GM18907 (cell line): ENCODE measurements at regions not wholly inside any gene's neighbourhood (a gene's known extent, or its start where the extent isn't known, plus 50 kb on each side); places are given as distances from the start of the nearest gene placed in this dataset.

Experiments
- ATAC-seq: cut with Tn5 transposase; IDR thresholded peaks from one replicate; pipeline ENCODE4 v1.9.1; 2021; ENCODE audit warnings: mild to moderate bottlenecking, moderate library complexity; ENCODE audit not compliant: unreplicated experiment

DNA sequence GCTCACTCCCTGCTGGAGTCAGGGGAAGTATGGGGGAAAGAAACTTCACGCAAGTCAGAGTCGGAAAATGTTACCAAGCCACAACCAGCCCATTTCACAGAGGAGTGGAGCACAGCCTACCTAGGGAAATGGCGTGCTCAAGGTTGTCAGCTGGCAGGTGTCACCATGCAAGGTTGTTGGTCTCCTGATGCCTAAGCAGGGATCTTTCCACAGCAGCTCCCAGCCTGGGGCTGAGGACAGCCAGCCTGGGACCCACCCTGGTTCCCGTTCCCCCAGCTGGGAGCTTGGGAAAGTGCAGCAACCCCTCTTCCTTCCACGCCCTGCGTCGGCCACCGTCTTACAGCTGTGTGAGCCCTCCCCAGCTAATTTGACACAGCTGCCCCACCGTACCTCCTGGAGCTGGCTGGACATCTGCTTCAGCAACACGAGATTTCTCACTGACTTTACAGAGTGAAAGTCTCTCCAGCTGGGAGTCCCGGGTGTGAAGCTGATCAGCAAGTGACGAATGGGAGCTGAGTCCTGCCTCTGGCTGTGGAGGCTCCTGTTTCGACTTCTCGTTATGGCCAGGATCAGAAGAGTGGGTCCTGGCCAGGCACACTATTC is 224.6 kb upstream of the RAB4A start:
- no peak for ATAC-seq

DNA sequence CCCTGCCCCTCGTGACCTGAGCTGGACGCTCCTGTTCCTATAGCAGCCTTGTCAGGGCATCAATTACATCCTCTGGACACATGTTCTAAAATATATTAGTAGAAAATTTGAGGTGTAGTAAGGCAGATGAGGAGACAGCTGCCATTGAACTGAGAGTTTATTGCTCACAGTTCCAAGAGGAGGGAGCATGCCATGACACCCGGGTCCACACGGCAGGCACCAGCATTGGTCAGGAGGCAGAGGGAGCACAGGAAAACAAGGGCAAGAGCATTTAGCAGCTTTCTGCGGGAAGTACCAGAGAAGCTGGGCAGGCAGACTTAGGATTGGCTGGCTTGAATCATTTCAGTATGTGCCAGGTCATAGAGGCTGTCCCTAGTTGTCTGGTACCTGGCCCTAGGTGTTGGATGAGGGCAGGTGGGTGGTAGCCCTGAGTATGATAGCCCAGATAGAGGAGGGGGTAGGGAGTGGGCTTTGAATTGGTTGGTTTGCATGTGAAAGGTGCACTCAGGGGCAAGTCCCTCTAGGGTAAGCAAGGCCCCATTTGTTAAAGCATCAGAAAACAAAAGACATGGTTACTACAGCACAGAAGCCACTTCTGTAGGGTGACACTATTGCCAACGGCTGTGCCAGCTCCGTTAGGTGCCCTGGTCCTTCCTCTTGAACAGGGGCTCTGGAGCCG is 223.6 kb upstream of the RAB4A start:
- ATAC-seq: no peak

DNA sequence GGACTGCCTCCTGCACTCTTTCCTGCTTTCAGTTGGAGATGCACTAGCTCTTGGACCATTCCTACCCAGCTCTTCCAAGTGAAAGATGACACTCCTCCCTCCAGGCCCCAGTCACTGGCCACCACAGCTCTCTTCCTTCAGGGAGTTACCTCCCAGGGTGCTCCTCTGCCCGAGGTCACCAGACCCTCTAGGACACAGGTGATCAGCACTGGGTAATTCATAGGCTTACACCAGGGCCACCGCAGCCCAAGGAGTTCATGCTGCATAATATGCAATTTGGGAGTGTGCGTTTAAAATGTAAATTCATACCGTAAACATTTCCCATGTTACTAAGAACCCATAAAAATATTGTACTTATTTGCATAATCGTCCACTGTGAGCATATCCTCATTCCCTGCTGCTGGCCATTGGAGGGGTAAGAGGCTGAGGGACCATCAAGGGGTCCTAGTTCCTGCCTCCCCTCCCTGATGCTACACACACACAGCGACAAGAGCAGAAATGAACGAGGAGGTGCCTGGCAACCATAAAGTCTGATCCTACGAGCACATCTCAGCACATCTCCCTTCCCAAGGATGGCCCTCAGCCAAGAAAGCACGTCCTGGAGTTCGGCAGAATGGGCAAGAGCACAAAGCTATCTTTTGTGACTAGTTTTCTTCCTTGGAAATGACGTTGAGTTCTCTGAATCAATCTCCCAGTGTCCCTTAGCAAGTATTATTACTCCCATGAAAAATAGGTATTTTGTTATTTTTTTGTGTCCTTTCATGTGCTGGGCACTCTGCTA is 222.9 kb upstream of the RAB4A start:
- ATAC-seq: no peak

DNA sequence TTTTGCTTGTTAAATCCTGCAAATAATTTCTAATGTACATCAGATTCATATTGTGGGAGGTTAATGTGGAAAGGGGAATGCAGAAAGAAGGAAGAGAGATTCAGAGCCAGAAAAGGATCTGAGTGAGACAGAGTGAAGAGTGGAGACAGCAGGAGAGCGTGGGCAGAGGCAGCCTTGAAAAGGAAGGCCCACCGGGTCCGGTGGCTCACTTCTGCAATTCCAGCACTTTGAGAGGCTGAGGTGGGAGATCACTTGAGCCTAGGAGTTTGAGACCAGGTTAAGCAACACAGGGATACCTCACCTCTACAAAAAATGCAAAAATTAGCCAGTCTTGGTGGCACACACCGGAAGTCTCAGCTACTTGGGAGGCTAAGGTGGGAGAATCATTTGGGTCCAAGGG is 222.0 kb upstream of the RAB4A start:
- no peak for ATAC-seq

DNA sequence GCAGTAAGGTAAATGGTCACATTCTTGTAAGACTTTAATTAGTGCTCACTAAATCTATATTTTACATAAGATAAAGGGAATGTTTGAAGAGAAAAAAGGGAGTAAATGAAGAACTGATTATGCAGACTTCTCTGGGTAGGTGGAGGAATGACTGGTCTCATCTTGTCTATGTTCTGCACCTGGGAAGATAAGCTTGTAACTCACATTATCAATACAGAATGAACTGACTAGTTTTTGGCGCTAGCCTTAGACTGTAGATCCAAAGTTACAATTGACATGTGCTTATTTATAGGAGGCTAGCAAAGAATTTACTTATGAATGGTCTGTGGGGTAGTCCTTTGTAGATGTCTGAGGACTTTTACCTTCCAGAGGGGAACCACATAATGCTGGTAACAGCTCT is 214.9 kb upstream of the RAB4A start:
- ATAC-seq: no peak

DNA sequence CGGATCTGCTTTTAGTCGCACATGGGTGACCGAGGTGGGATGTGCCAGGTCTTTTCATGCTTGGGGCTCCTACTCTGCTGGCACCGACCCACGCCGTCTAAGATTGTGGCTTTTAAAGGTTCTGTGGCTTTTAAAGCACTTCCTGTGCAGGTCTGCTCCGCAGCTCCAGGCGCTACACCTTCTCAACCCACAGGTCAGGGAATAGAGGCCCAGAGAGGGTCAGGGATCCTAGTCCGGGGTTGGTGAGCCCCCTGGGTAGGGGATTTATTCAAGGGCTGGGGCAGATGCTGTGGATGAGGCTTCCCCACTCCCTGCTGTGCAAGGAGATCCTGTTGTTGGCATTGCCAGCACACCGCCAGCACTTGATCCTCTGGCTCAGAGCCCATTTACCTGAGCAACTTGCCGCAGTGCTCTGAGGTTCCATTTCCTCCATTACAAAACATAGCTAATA is 212.8 kb upstream of the RAB4A start:
- ATAC-seq: no peak

DNA sequence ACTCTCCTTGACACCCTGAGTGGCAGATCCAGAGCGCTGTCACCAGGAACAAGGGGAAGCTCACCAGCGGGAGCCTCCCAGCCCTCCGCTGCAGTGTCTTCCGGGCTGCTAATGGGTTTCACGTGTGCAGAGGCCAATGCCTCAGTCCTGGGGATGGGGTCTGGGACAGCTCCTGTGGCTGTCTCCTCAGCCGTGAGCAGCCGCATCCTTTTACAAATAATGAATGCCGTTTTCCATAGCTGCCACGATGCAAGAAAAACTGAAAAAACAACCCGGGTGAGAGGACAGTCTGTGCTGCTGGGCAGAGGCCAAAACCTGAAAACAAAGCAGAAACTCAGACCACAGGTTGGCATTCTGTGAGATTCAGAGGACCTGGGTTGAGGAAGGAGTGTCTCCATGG is 212.2 kb upstream of the RAB4A start:
- ATAC-seq: no peak

DNA sequence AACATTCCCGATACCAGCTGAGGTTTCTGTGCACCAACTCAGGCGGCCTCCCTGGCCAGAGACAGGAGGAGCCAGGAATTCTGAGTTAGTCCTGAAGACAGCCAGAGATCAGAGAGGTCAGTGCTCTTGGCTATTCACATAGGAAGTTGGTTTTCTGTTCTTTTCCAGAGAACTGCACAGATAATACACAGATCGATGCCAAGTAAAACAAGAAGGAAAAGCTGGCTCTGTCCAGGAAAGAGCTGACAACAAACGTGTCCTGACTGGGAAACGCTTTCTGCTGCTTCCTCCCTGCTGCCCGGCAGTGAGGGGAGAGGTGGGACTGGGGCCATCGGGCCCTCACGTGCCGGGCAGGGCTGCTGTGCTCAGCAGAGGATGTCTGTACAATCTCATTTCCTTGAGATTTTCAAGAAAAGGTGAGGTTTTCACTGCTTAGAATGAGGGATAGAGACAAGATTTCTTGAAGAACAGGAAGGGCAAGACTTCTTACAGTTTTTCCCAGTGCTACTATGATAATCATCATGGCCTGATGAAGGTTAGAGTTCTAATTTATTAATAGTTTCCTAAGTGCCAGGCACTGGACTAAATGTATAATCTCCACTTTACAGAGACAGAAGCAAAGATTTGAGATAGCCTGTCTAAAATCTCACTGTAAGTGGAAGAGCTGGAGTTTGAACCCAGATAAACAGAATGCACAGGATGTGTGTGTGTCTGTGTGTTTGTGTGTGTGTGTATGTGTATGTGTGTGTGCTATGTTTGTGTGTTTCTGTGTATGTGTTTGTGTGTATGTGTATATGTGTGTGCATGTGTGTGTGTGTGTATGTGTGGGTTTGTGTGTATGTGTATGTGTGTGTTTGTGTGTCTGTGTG is 211.0 kb upstream of the RAB4A start:
- no peak for ATAC-seq

DNA sequence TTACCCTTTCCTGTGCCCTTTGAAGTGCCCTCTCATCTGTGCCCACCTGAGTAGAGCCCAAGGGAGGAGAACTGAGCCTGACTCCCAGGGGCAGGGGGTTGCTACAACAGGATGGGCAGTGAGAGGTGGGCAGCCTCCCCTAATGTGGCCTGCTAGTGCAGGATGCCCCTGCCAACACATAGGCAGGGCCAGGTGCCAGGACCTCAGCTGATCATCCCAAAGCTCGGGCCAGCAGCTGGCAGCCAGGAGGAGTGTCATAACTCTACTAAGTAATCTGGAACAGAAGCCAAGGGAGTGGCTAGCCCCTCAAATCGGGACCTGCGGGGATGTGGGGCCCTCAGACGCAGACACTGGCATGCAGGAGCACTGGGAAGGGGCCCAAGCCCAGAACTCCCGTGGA is 208.8 kb upstream of the RAB4A start:
- ATAC-seq: no peak

DNA sequence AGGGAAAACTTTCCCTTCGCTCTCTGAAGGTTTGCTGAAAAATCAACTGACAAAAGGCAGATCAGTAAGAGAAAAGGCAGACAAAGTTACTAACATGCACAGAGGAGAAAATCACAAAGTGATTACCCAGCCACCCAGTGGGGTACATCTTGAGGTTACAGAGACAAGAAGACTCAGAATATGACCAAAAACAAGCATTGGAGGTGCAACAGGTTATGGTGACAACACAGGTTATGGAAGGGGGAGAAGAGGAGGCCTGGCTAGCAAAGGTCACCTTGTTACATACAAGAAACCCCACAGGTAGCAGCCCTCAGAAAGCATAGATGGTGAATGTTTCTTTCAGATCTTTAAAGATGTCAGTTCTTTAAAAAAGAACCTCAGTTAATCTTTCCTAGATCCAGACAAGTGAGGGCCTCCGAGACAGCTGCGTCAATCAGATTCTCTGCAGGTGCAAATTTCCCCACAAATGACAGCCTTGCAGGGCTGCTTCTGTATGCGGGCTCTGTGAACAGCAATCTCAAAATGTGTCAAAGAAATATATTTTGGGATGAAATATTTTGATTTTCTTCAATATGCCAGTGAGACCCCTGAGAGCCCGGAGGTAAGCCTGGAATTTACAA is 207.6 kb upstream of the RAB4A start:
- no peak for ATAC-seq

DNA sequence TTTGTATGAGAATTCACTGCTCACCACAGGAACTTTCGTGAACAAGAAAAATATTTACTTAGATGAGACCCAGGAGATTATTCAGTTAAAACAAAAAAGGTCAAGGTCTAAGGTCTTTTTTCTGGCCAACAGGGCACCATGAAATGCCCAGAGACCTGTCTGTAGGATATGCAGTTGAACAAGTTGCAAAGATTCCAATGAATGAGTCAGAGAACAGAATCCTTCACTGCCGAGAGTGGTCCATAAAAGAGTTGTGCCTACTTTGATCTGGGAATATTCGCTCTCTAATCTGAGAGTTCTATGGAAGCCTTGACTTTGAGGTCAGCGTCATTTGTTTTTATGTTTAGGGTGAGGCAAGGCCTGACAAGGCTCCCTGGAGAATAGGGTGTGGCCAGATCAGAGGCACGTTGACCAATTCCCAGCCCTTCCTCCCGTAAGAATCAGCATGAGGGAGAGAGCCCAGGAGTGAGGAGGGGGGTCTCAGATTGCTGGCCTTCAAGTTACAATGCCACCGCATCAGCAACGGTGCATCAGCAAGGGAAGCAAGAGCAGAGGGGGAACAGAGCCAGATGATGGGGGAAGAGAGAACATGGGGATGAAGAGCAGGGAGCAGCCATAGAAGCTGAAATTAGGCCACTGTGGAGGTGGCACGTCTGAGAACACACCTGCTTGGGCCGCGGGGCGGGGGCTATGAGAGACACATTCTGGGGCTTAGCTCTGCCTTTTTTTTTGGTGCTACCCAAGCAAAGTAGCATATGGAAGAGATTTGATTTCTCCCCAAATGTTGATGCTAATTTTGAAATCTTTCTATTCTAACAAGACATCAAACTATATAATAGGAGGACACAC is 206.4 kb upstream of the RAB4A start:
- no peak for ATAC-seq

DNA sequence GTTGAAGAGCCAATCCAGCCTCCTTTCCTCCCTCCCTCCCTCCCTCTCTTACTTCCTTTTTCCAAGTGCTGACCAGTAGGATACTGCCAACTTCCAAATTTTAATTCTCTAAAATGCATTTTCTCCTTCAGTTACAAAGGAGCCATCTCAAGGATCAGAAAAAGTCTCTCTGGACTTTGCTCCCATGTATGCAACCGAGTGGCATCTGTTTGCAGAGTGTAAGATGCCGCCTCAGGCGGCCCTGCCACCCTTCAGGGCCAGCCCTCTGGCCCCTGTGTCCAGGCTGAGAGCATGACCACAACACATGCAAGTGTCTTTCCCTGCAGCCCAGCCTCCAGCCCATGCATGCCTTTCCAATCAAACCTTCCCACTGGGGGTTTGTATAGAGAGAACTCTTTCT is 205.3 kb upstream of the RAB4A start:
- ATAC-seq: no peak

DNA sequence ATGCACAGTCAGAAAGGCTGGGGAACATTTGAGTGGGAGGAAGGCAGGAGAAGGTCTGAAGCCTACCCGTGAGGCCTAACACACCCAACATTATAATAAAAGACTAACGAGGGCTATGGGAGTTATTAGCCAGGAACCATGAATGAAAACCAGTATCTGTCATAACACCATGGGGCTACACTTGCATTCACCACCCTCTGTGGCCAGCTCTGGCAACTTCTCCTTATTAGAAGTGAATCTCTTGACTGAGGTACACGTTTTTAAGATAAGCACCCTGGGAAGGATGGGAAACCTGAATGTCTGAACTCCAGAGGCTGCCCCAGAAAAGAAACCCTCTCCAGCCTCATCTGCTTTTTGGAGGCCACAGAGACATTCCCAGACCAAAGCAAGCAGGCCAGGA is 204.3 kb upstream of the RAB4A start:
- ATAC-seq: no peak

DNA sequence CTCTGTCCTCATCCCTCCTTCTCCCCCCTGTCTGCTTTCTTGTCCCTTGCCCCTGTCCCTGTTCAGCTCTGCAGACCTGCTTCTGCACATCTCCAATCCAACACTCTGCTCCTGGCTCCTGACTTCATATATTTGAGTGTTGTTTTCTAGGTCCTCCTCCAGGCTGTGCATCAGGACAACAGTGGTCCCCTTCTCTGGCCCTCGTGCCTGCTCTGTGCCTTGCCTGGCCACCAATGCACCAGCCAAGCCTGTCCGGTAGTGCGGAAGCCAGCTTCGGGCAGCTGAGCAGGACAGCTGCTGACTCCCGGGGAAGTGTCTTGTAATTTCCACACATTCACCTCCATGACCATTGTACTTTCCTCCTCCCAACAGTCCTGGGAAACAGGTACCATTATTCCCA is 203.4 kb upstream of the RAB4A start:
- ATAC-seq: no peak

DNA sequence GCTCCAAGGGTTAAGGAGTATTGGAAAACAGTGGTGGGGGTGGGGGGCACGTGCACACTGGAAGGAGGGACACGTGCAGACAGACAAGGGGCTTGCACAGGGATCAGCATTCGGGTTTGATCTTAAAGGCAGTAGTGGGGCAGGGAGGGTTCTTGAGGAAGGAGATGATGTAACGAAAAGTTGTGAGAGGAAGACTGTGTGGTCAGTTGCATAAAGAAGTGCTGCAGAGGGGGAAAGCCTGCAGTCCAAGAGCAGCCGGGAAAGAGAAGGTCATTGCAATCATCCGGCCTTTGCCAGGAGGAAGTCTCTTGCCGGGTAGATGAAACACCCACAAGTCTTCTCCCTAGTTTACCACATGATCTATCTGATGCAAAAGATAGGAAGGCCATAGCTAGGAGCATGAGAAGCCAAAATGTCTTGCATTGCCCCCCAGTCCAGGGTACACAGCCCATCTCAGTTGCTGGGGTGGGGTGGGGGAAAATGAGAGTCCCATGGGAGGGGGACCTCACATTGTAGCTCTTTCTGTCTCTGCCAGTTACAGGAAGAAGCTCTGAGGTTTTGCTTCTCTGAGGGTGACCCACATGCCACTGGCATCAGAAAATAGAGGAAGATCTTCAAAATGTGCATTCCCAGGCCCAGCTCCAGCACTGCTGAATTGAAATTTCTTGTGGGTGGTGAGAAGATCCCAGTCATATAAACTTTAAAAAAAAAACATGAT is 202.5 kb upstream of the RAB4A start:
- no peak for ATAC-seq

DNA sequence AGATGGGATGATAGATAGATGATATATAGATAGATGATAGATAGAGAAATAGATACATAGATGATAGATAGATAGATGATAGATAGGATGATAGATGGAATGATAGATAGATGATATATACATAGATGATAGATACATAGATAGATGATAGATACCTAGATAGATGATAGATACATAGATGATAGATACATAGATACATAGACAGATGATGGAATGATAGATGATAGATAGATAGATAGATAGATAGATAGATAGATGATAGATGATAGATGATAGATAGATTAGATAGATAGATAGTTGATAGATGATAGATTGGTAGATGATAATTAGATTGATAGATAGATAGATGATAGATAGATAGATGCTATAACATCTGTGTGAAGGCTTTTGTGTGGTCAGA is 201.7 kb upstream of the RAB4A start:
- no peak for ATAC-seq

DNA sequence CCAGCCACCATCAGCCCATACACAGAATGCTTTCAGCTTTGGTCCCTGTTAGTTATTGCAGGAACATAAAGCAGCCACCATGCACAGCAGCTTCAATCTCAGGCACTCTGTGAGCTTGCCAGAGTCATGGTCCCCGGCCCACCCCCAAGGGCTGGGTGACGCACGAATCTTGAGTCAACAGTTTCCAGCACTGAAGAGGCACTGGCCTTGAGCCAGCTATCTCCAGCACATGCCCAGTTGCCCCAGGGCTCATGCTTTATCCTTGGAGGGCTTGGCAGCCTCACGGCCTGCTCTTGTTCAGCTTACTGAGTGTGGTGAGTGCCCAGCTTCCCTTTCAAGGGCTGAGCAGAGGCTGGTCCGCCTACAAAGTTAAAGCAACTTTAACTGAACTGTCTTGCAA is 200.7 kb upstream of the RAB4A start:
- ATAC-seq: no peak

DNA sequence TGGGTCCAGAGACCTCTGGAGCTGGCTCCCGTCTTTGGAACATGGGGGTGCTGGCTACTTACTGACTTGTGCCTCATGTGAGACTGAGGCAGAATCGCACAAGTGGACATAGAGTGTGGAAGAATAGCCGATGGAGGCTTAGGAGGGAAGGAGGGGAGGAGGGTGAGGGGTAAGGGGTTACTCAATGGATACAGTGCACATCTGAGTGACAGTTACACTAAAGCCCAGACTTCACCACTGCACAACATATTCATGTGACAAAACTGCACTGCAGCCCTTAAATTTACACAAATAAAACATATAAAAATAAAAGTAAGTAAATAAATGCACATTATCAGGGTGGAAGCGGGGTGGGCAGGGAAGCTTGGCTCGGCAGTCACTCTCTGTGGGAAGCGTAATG is 197.7 kb upstream of the RAB4A start:
- no peak for ATAC-seq

DNA sequence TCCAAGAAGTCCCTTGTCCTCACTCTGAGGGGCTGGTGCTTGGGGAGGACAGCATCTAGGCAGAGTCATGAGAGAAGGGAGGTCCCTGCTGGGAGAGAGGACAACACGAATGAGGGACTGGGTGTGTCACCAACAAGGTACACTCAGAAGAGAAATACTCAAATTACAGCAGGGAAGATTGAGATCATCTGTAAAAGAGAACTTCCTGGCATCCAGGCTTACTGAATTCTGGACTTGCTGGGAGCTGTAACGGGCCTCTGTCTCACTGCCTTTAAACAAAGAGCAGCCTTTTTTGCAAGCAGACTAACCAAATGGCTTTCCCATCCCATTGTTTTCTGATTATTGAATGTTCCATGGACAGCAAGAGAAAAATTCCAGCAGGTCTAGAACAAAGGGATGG is 195.7 kb upstream of the RAB4A start:
- ATAC-seq: no peak
